ENCODE measurements at regions not wholly inside any gene's neighbourhood (a gene's known extent, or its start where the extent isn't known, plus 50 kb on each side); places are given as distances from the start of the nearest gene placed in this dataset.

DNA sequence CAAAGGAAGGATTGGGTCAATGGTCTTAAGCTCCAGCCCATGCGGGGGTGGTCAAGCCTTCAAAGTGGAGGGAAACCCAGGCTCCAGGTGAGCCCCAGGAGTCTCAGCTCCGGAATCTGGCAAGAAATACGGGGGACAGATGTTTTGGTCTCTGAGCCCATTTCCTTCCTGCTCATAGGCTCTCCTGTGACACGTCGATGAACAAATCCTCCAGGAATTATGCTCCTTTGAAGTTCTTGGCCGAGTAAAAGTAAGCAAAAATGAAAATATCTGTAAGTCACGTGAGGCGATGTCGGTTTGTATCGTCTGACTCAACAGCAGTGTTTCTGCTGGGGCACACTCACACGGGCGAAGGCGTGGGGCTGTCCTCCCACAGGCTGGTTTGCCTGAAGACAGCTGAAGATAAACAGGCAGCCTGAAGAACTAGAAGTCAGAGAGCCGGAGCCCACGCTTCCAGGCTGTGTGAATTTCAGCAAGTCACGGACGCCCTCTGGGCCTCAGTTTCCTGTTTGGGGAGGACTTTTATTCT, 52.6 kb upstream of the SMNDC1 start:
- Histone ChIP-seq H3K9me2 (ENCODE audit: low read depth, low read length) (no peaks in the 10 kb centered on the region), H3K4me3 (ENCODE audit: low read depth, low read length, poor library complexity, severe bottlenecking) (peak overlapping the region; percentile 47), H4K20me1 (ENCODE audit: insufficient read depth, low read length) (no peaks in the 10 kb centered on the region), H3K4me2 (ENCODE audit: low read length) (peak overlapping the region; percentile 80), H3K9ac (ENCODE audit: low read length) (peak overlapping the region; percentile 84), H3K36me3 (ENCODE audit: insufficient read depth, low read length) (no peaks in the 10 kb centered on the region), H3F3A (ENCODE audit: insufficient read depth, low read length) (peaks cover 7% of the 10 kb centered on the region; the same call in 1 of the 2 replicates), H3K9me3 (ENCODE audit: low read length) (no peaks in the 10 kb centered on the region), H3K27ac (ENCODE audit: low read depth, low read length, poor library complexity, severe bottlenecking) (peak overlapping the region; percentile 100), H2AFZ (ENCODE audit: low read length) (no peak overlapping the region), H3K4me1 (ENCODE audit: insufficient read depth, low read length, severe bottlenecking) (peaks cover 83% of the 10 kb centered on the region), H3K27me3 (ENCODE audit: insufficient read depth, low read length) (no peaks in the 10 kb centered on the region), H3K79me2 (ENCODE audit: insufficient read depth, low read length) (no peaks in the 10 kb centered on the region)
- TF ChIP-seq, protein P1, sequence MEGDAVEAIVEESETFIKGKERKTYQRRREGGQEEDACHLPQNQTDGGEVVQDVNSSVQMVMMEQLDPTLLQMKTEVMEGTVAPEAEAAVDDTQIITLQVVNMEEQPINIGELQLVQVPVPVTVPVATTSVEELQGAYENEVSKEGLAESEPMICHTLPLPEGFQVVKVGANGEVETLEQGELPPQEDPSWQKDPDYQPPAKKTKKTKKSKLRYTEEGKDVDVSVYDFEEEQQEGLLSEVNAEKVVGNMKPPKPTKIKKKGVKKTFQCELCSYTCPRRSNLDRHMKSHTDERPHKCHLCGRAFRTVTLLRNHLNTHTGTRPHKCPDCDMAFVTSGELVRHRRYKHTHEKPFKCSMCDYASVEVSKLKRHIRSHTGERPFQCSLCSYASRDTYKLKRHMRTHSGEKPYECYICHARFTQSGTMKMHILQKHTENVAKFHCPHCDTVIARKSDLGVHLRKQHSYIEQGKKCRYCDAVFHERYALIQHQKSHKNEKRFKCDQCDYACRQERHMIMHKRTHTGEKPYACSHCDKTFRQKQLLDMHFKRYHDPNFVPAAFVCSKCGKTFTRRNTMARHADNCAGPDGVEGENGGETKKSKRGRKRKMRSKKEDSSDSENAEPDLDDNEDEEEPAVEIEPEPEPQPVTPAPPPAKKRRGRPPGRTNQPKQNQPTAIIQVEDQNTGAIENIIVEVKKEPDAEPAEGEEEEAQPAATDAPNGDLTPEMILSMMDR (IDR thresholded peaks at IDR 0.05; ENCODE audit: low read length): no peak
- TF ChIP-seq EZH2 (IDR thresholded peaks at IDR 0.05; ENCODE audit: borderline replicate concordance, low read length): no peak

GRCh38 chr10:110357871-110358270, 53.2 kb upstream of the SMNDC1 start:
- TF ChIP-seq, protein P1 (IDR thresholded peaks at IDR 0.05; ENCODE audit: low read length): no peak
- TF ChIP-seq EZH2 (IDR thresholded peaks at IDR 0.05; ENCODE audit: borderline replicate concordance, low read length): no peak
- Histone ChIP-seq H3K36me3 (ENCODE audit: insufficient read depth, low read length) (no peaks in the 10 kb centered on the region), H3K27me3 (ENCODE audit: insufficient read depth, low read length) (no peaks in the 10 kb centered on the region), H3K9me3 (ENCODE audit: low read length) (no peaks in the 10 kb centered on the region), H3K9ac (ENCODE audit: low read length) (peak overlapping the region; percentile 84), H3K4me1 (ENCODE audit: insufficient read depth, low read length, severe bottlenecking) (peaks cover 81% of the 10 kb centered on the region), H3K4me3 (ENCODE audit: low read depth, low read length, poor library complexity, severe bottlenecking) (peak overlapping the region; percentile 47), H3K9me2 (ENCODE audit: low read depth, low read length) (no peaks in the 10 kb centered on the region), H3K4me2 (ENCODE audit: low read length) (peak overlapping the region; percentile 80), H2AFZ (ENCODE audit: low read length) (no peak overlapping the region), H3K79me2 (ENCODE audit: insufficient read depth, low read length) (no peaks in the 10 kb centered on the region), H4K20me1 (ENCODE audit: insufficient read depth, low read length) (no peaks in the 10 kb centered on the region), H3F3A (ENCODE audit: insufficient read depth, low read length) (peaks cover 7% of the 10 kb centered on the region; the same call in 1 of the 2 replicates), H3K27ac (ENCODE audit: low read depth, low read length, poor library complexity, severe bottlenecking) (peak overlapping the region; percentile 100)

- Histone ChIP-seq H3K4me3 (ENCODE audit: low read depth, low read length, poor library complexity, severe bottlenecking) (peak overlapping the region; percentile 47), H3K27me3 (ENCODE audit: insufficient read depth, low read length) (no peaks in the 10 kb centered on the region), H3K9me2 (ENCODE audit: low read depth, low read length) (no peaks in the 10 kb centered on the region), H4K20me1 (ENCODE audit: insufficient read depth, low read length) (no peaks in the 10 kb centered on the region), H3F3A (ENCODE audit: insufficient read depth, low read length) (peaks cover 7% of the 10 kb centered on the region; the same call in 1 of the 2 replicates), H3K79me2 (ENCODE audit: insufficient read depth, low read length) (no peaks in the 10 kb centered on the region), H3K4me2 (ENCODE audit: low read length) (peak overlapping the region; percentile 80), H3K9me3 (ENCODE audit: low read length) (no peaks in the 10 kb centered on the region), H3K9ac (ENCODE audit: low read length) (peak overlapping the region; percentile 84), H3K27ac (ENCODE audit: low read depth, low read length, poor library complexity, severe bottlenecking) (peak overlapping the region; percentile 100), H2AFZ (ENCODE audit: low read length) (no peak overlapping the region), H3K36me3 (ENCODE audit: insufficient read depth, low read length) (no peaks in the 10 kb centered on the region), H3K4me1 (ENCODE audit: insufficient read depth, low read length, severe bottlenecking) (peaks cover 77% of the 10 kb centered on the region)
- no peak for TF ChIP-seq EZH2 (IDR thresholded peaks at IDR 0.05; ENCODE audit: borderline replicate concordance, low read length)
- TF ChIP-seq, protein P1 (IDR thresholded peaks at IDR 0.05; ENCODE audit: low read length): no peak
These were observed 53.6 kb upstream of the SMNDC1 start for GRCh38 chr10:110358278-110358677.

Data from OCI-LY1 (cell line).